Spleen (tissue), 11 donors: ENCODE measurements at regions not wholly inside any gene's neighbourhood (a gene's known extent, or its start where the extent isn't known, plus 50 kb on each side); places are given as distances from the start of the nearest gene placed in this dataset.

Experiments
- DNase-seq: peaks from one replicate; pipeline ENCODE4 v3.0.0-alpha.2; 2020
- H3K27ac ChIP-seq, 8 donors: fragments of 200-600 bp; sonication (generic) in 7 of 8; 1 replicate in 4 of 8; 2 replicates in 4 of 8; pipeline versions ENCODE4 v1.5.0 to v1.8.0; 2016 to 2021; ENCODE audit warnings: inconsistent platforms in 4 of 8, mild to moderate bottlenecking in 4 of 8, moderate library complexity in 1 of 8
- H3K27me3 ChIP-seq, 7 donors: fragments of 200-600 bp; sonication (generic) in 6 of 7; replicated peaks in 1 of 7; 1 replicate in 4 of 7; 2 replicates in 3 of 7; pipeline versions ENCODE4 v1.5.0 to v1.8.0; 2016 to 2021; ENCODE audit warnings: inconsistent platforms in 3 of 7, mild to moderate bottlenecking in 1 of 7
- H3K36me3 ChIP-seq, 6 donors: fragments of 200-600 bp; sonication (generic) in 5 of 6; 1 replicate in 4 of 6; 2 replicates in 2 of 6; pipeline versions ENCODE4 v1.5.0 to v1.8.0; 2016 to 2021; ENCODE audit warnings: inconsistent platforms in 2 of 6
- H3K4me1 ChIP-seq, 6 donors: fragments of 200-600 bp; sonication (generic) in 5 of 6; 1 replicate in 3 of 6; 2 replicates in 3 of 6; pipeline versions ENCODE4 v1.5.0 to v1.8.0; 2016 to 2021; ENCODE audit warnings: inconsistent platforms in 3 of 6
- H3K4me3 ChIP-seq, 8 donors: fragments of 200-600 bp; sonication (generic) in 7 of 8; 1 replicate in 4 of 8; 2 replicates in 4 of 8; pipeline versions ENCODE4 v1.5.0 to v1.8.0; 2016 to 2021; ENCODE audit warnings: inconsistent platforms in 4 of 8, mild to moderate bottlenecking in 4 of 8, moderate library complexity in 2 of 8
- H3K9me3 ChIP-seq, 8 donors: fragments of 200-600 bp; sonication (generic) in 7 of 8; 1 replicate in 4 of 8; 2 replicates in 4 of 8; pipeline versions ENCODE4 v1.5.0 to v1.8.0; 2016 to 2021; ENCODE audit warnings: inconsistent platforms in 4 of 8
- POLR2A ChIP-seq, 3 donors: fragments of 450-650 bp; IDR thresholded peaks; one replicate each; pipeline ENCODE4 v1.5.1; 2017; ENCODE audit warnings: antibody characterized with exemption in 3 of 3, mild to moderate bottlenecking in 1 of 3
- POLR2AphosphoS5 ChIP-seq, 3 donors: sonication (generic); formaldehyde crosslinking; IDR thresholded peaks; one replicate each; pipeline ENCODE4 v1.5.1; 2017; ENCODE audit warnings: antibody characterized with exemption in 3 of 3
- WGBS, 5 donors: extraction: QIAGEN DNeasy Blood & Tissue Kit in 3 of 5; methylation state at CpG; one replicate each; pipeline versions ENCODE4 v1.1.5 to v1.1.7; 2013 to 2018; 5-methylcytosine and 5-hydroxymethylcytosine counted together
- intact Hi-C: fragments of 100-400 bp; cut with DNase I; formaldehyde crosslinking; loops from one replicate; pipeline ENCODE4 v1.15.0; 2023; ENCODE audit warnings: low total_unique reads
- TF ChIP-seq, protein P1 (sequence below), 11 experiments: fragments of 200-600 bp in 7 of 11; fragments of 450-650 bp in 4 of 11; sonication (generic) in 4 of 11; IDR thresholded peaks in 8 of 11; conservative IDR thresholded peaks in 3 of 11; 1 replicate in 7 of 11; 2 replicates in 4 of 11; pipeline versions ENCODE4 v1.4.0 to v1.8.0; 2016 to 2021; ENCODE audit warnings: antibody characterized with exemption in 11 of 11, inconsistent platforms in 4 of 11, mild to moderate bottlenecking in 1 of 11
- donor health status: healthy with polysubstance abuse.
- donor health status: DM: no; HTN: no; CAD: no; lungs with moderate emphysema.
- donor health status: DM: no; HTN: no; CAD: no.
- donor health status: Bipolar disorder and iron deficiency.
- donor health status: healthy.
- donor health status: DM: no; HTN: no; CAD: no.
- donor health status: DM: yes; HTN: yes; CAD: no.

DNA sequence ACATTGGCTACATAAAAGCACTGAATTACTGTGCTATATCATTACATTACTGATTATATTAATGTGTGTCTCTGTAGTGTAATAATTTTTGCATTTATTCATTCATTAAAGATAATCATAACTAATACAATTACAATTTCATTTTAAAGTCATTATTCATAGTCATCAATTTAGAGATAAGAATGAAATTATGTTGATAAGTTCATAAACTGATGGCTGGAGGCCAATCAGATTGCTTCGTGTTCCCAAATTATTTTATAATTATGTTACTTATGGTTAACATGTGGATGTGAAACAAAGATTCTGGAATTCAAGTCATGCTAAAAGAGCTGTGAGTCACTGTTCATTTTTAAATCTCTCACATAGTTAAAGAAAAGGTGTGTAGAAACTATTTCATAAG, 223.4 kb upstream of the HAND2 start:
- Histone ChIP-seq H3K36me3 (no peaks in the 10 kb centered on the region), H3K27me3 (no peaks in the 10 kb centered on the region), H3K4me3 (no peak overlapping the region), H3K9me3 (no peaks in the 10 kb centered on the region), H3K27ac (no peak overlapping the region), H3K4me1 (no peaks in the 10 kb centered on the region)
- intact Hi-C loops: no loop called here
- DNase-seq: no peak
- TF ChIP-seq POLR2A (IDR thresholded peaks at IDR 0.05) (no peak), POLR2AphosphoS5 (IDR thresholded peaks at IDR 0.05) (no peak)
- TF ChIP-seq, protein P1, sequence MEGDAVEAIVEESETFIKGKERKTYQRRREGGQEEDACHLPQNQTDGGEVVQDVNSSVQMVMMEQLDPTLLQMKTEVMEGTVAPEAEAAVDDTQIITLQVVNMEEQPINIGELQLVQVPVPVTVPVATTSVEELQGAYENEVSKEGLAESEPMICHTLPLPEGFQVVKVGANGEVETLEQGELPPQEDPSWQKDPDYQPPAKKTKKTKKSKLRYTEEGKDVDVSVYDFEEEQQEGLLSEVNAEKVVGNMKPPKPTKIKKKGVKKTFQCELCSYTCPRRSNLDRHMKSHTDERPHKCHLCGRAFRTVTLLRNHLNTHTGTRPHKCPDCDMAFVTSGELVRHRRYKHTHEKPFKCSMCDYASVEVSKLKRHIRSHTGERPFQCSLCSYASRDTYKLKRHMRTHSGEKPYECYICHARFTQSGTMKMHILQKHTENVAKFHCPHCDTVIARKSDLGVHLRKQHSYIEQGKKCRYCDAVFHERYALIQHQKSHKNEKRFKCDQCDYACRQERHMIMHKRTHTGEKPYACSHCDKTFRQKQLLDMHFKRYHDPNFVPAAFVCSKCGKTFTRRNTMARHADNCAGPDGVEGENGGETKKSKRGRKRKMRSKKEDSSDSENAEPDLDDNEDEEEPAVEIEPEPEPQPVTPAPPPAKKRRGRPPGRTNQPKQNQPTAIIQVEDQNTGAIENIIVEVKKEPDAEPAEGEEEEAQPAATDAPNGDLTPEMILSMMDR (IDR thresholded peaks at IDR 0.05 in 8 of 11, conservative IDR thresholded peaks at IDR 0.05 in 3 of 11): no peak
- 58 to 86% (median 74%) methylated on average over 1 of the region's 1 CpG for WGBS, 5 donors

DNA sequence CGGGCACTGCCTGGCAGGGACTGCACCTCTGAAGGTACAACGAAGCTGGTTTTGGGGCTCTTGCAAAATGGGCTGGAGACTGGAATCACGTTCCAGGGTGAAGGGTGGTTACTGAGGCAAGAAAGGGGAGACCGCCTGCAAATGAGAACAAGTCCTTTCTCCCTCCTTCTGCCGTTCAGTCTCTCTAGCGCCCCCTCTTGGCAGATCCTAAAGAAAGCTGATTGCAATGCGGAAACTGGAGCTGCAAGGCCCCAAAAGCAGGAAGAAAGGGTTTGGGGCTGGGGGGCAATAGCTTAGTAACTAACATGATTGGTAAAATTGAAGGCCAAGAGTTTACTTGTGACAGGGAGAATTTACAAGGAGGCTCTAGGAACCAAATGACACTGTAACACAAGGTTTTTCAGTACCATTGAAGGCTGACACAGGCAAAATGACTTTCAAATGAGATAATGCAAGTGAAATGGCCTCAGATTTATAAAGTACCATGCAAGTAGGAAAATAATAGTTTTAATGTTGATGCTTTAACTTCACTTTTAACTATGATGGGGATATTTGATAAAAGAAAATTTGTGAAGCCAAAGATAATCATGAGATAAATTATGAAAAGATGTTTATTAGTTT, 222.7 kb upstream of the HAND2 start:
- Histone ChIP-seq H3K27me3 (no peaks in the 10 kb centered on the region), H3K4me1 (no peaks in the 10 kb centered on the region), H3K4me3 (no peak overlapping the region), H3K27ac (no peak overlapping the region), H3K36me3 (no peaks in the 10 kb centered on the region), H3K9me3 (no peaks in the 10 kb centered on the region)
- TF ChIP-seq POLR2AphosphoS5 (IDR thresholded peaks at IDR 0.05) (no peak), POLR2A (IDR thresholded peaks at IDR 0.05) (no peak)
- TF ChIP-seq, protein P1 (IDR thresholded peaks at IDR 0.05 in 8 of 11, conservative IDR thresholded peaks at IDR 0.05 in 3 of 11): peak in 3 of 11 experiments; percentile 11 to 22 (median 19)
- 44 to 51% (median 48%) methylated on average over 7 of the region's 7 CpGs for WGBS, 5 donors
- no peak for DNase-seq
- intact Hi-C loops: no loop called here

DNA sequence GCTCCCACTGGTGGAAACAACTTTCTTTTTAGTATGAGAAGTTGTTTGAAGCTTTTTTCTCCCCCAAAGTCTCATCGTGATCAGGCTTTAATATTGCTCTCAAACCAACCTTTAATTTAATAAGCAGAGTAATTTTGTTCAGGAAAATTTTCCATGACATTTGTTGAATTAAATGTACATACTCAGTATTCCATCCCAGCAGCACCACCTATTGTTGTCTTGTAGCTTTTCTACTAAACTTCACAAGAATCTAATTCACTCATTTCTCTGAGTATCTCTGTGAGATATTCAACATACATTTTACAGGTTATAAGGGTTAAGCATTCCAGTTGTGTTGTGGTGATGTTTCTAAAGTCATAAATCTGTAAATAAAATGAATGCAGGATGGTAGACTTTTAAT, 218.3 kb upstream of the HAND2 start:
- Histone ChIP-seq H3K4me1 (no peaks in the 10 kb centered on the region), H3K9me3 (peaks cover 0 to 5% (median 0%) of the 10 kb centered on the region in 8 donors), H3K36me3 (no peaks in the 10 kb centered on the region), H3K27ac (no peak overlapping the region), H3K4me3 (no peak overlapping the region), H3K27me3 (no peaks in the 10 kb centered on the region)
- WGBS, 5 donors: 53 to 78% (median 71%) methylated on average over 1 of the region's 1 CpG
- no peak for TF ChIP-seq POLR2AphosphoS5 (IDR thresholded peaks at IDR 0.05)
- TF ChIP-seq POLR2A (IDR thresholded peaks at IDR 0.05): no peak
- TF ChIP-seq, protein P1 (IDR thresholded peaks at IDR 0.05 in 8 of 11, conservative IDR thresholded peaks at IDR 0.05 in 3 of 11): no peak
- intact Hi-C loops: no loop called here
- no peak for DNase-seq

DNA sequence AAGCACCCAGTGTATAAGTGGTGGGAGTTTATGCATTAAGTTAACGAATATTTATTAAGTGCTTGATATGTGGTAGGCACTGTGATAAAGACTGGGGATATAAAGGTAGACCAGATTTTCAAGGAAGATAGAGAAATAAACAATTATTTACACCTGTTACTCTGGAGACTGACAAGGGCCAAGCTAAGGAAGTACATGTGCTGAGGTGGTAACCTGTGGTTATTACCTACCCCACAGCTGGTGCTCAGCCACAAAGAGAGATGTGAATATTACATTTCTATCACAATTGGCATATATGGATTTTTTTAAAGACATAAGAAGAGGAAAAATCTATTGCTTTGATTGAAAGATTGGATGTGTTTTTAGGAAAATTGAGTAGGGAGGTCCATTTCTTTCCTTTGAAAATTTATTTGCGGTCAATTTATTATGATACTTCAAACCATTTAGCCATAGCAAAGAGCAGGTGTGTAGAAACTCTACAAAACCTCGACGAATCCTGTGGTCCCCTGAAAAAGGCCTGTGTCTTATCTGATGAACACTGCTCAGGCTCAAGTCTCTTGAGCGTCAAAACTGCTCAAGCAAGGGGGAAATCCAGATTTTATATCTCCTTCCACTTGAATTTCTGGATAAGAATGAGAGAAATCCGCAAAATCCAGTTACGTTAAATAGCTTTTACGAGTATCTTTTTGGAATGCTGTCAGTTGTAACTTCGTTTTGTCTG, 217.7 kb upstream of the HAND2 start:
- no peak overlapping the region for H3K27ac ChIP-seq

More for the DNA sequence above, 217.7 kb upstream of the HAND2 start:
- no peaks in the 10 kb centered on the region for H3K36me3 ChIP-seq
- DNase-seq: no peak
- TF ChIP-seq, protein P1 (IDR thresholded peaks at IDR 0.05 in 8 of 11, conservative IDR thresholded peaks at IDR 0.05 in 3 of 11): no peak
- TF ChIP-seq POLR2AphosphoS5 (IDR thresholded peaks at IDR 0.05) (no peak), POLR2A (IDR thresholded peaks at IDR 0.05) (no peak)
- WGBS, 5 donors: 76 to 90% (median 78%) methylated on average over 9 of the region's 9 CpGs
- intact Hi-C loops: no loop called here
- H3K4me1 ChIP-seq: no peaks in the 10 kb centered on the region
- no peaks in the 10 kb centered on the region for H3K27me3 ChIP-seq
- no peak overlapping the region for H3K4me3 ChIP-seq
- H3K9me3 ChIP-seq: peaks cover 0 to 7% (median 0%) of the 10 kb centered on the region in 8 donors
